HUES48 (cell line): ENCODE measurements at regions not wholly inside any gene's neighbourhood (a gene's known extent, or its start where the extent isn't known, plus 50 kb on each side); places are given as distances from the start of the nearest gene placed in this dataset.

Source experiments
- H3K27ac ChIP-seq: one replicate; pipeline ENCODE4 v1.7.0; 2013; ENCODE audit warnings: low read depth, low read length, inconsistent platforms
- H3K27me3 ChIP-seq: 2 replicates; pipeline ENCODE4 v1.6.1; 2013; ENCODE audit warnings: mild to moderate bottlenecking, low read length; ENCODE audit not compliant: control insufficient read depth, insufficient read depth
- H3K36me3 ChIP-seq: 2 replicates; pipeline ENCODE4 v1.6.1; 2013; ENCODE audit warnings: low read length; ENCODE audit not compliant: control insufficient read depth, insufficient read depth
- H3K4me1 ChIP-seq: 2 replicates; pipeline ENCODE4 v1.6.1; 2013; ENCODE audit warnings: mild to moderate bottlenecking, low read length; ENCODE audit not compliant: control insufficient read depth, insufficient read depth
- H3K4me3 ChIP-seq: 2 replicates; pipeline ENCODE4 v1.5.1; 2013; ENCODE audit warnings: mild to moderate bottlenecking, low read depth, low read length
- H3K9ac ChIP-seq: 2 replicates; pipeline ENCODE4 v1.6.1; 2013; ENCODE audit warnings: mild to moderate bottlenecking, low read depth, low read length, moderate library complexity
- H3K9me3 ChIP-seq: 2 replicates; pipeline ENCODE4 v1.6.1; 2013; ENCODE audit warnings: low read length; ENCODE audit not compliant: control insufficient read depth, insufficient read depth

GRCh38 chr6:90387826-90388225, 91.2 kb upstream of the BACH2 start:
- Histone ChIP-seq H3K4me1 (peaks cover 53% of the 10 kb centered on the region), H3K9me3 (no peaks in the 10 kb centered on the region), H3K4me3 (no peak overlapping the region), H3K9ac (no peak overlapping the region), H3K27me3 (no peaks in the 10 kb centered on the region), H3K36me3 (no peaks in the 10 kb centered on the region), H3K27ac (no peak overlapping the region)

- H3K4me3 ChIP-seq, result no peak overlapping the region
- H3K27ac ChIP-seq, result no peak overlapping the region
- H3K27me3 ChIP-seq, result no peaks in the 10 kb centered on the region
- peaks cover 58% of the 10 kb centered on the region for H3K4me1 ChIP-seq
- H3K9me3 ChIP-seq, result no peaks in the 10 kb centered on the region
- no peaks in the 10 kb centered on the region for H3K36me3 ChIP-seq
- H3K9ac ChIP-seq, result no peak overlapping the region
These were observed 90.7 kb upstream of the BACH2 start for GRCh38 chr6:90387383-90387775.

- Histone ChIP-seq H3K4me1 (peaks cover 65% of the 10 kb centered on the region), H3K9ac (no peak overlapping the region), H3K9me3 (no peaks in the 10 kb centered on the region), H3K36me3 (no peaks in the 10 kb centered on the region), H3K27me3 (no peaks in the 10 kb centered on the region), H3K27ac (peak overlapping the region; percentile 11), H3K4me3 (no peak overlapping the region)
These were observed 90.0 kb upstream of the BACH2 start for GRCh38 chr6:90386399-90387382.

- Histone ChIP-seq H3K4me1 (peaks cover 63% of the 10 kb centered on the region), H3K9me3 (no peaks in the 10 kb centered on the region), H3K27ac (peak overlapping the region; percentile 11)
These were observed 89.2 kb upstream of the BACH2 start for GRCh38 chr6:90385759-90386313.

GRCh38 chr6:90384720-90385119, 88.1 kb upstream of the BACH2 start:
- Histone ChIP-seq H3K9ac (no peak overlapping the region), H3K27me3 (no peaks in the 10 kb centered on the region), H3K27ac (no peak overlapping the region), H3K9me3 (no peaks in the 10 kb centered on the region), H3K36me3 (no peaks in the 10 kb centered on the region), H3K4me1 (peaks cover 60% of the 10 kb centered on the region), H3K4me3 (no peak overlapping the region)

More at GRCh38 chr6:90385759-90386313, 89.2 kb upstream of the BACH2 start:
- Histone ChIP-seq H3K9ac (no peak overlapping the region), H3K27me3 (no peaks in the 10 kb centered on the region), H3K4me3 (no peak overlapping the region), H3K36me3 (no peaks in the 10 kb centered on the region)

- Histone ChIP-seq H3K27ac (no peak overlapping the region), H3K9me3 (no peaks in the 10 kb centered on the region), H3K36me3 (no peaks in the 10 kb centered on the region), H3K4me1 (peaks cover 54% of the 10 kb centered on the region), H3K27me3 (no peaks in the 10 kb centered on the region), H3K9ac (no peak overlapping the region), H3K4me3 (no peak overlapping the region)
These were observed 86.7 kb upstream of the BACH2 start for GRCh38 chr6:90383196-90383822.

- Histone ChIP-seq H3K9ac (no peak overlapping the region), H3K4me3 (no peak overlapping the region), H3K36me3 (no peaks in the 10 kb centered on the region), H3K9me3 (no peaks in the 10 kb centered on the region), H3K4me1 (peaks cover 51% of the 10 kb centered on the region), H3K27ac (no peak overlapping the region), H3K27me3 (no peaks in the 10 kb centered on the region)
These were observed 86.1 kb upstream of the BACH2 start for GRCh38 chr6:90382760-90383159.

- H3K27me3 ChIP-seq, result no peaks in the 10 kb centered on the region
- H3K36me3 ChIP-seq, result no peaks in the 10 kb centered on the region
- no peak overlapping the region for H3K9ac ChIP-seq
- no peaks in the 10 kb centered on the region for H3K4me1 ChIP-seq
- H3K27ac ChIP-seq, result no peak overlapping the region
- no peak overlapping the region for H3K4me3 ChIP-seq
- no peaks in the 10 kb centered on the region for H3K9me3 ChIP-seq
These were observed 79.2 kb upstream of the BACH2 start for GRCh38 chr6:90375681-90376439.

- no peaks in the 10 kb centered on the region for H3K9me3 ChIP-seq
- H3K36me3 ChIP-seq, result no peaks in the 10 kb centered on the region
- H3K27me3 ChIP-seq, result no peaks in the 10 kb centered on the region
- no peak overlapping the region for H3K4me3 ChIP-seq
- no peak overlapping the region for H3K27ac ChIP-seq
- H3K4me1 ChIP-seq, result peaks cover 10% of the 10 kb centered on the region
- H3K9ac ChIP-seq, result no peak overlapping the region
These were observed 77.6 kb upstream of the BACH2 start for GRCh38 chr6:90374201-90374600.

- H3K4me1 ChIP-seq, result peaks cover 21% of the 10 kb centered on the region
- no peak overlapping the region for H3K27ac ChIP-seq
- H3K9me3 ChIP-seq, result no peaks in the 10 kb centered on the region
- H3K4me3 ChIP-seq, result no peak overlapping the region
- no peaks in the 10 kb centered on the region for H3K27me3 ChIP-seq
- H3K9ac ChIP-seq, result no peak overlapping the region
- no peaks in the 10 kb centered on the region for H3K36me3 ChIP-seq
These were observed 76.2 kb upstream of the BACH2 start for GRCh38 chr6:90372885-90373284.
